ENCODE measurements at regions not wholly inside any gene's neighbourhood (a gene's known extent, or its start where the extent isn't known, plus 50 kb on each side); places are given as distances from the start of the nearest gene placed in this dataset.
"Not testable (repeated sequence)": the region's sequence is repeated elsewhere in the genome, so short reads cannot be mapped to it uniquely, and the experiment has no call there.

DNA sequence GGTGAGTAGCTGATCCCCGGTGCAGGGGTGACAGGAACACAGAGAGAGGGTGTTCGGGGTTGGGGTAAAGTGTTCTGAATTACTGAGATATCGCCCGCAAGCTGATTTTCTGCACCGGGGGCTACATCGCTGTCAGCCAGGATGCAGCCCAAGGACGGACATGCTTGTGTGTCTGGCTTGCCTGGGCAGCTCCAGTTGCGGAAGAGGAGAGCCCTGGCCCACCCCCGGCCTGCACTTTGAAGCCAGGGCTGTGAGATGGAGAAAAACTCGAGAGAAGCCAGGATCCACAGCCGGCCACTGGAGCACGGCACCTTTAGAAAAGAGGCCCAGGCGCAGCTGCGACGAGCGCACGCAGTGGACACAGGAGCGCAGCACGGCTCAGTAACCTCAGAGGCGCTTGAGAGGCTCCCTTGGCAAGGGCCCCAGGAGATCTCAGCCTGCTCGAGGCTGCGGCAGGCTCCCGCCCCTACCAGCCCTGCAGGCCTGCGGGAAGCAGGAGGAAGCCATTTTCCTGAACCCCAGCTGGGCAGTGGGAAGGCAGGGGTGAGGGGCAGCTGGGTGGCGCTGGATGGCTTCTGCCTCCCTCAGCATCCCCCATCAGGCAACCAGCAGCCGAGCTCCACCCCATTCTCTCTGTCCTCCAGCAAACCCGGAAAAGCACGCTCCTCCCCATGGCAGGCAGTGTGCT lies 59.2 kb downstream of the C9orf50 start:
- no peak for DNase-seq (ENCODE audit: low read depth in 3 of 3, low spot score in 2 of 3)

DNA sequence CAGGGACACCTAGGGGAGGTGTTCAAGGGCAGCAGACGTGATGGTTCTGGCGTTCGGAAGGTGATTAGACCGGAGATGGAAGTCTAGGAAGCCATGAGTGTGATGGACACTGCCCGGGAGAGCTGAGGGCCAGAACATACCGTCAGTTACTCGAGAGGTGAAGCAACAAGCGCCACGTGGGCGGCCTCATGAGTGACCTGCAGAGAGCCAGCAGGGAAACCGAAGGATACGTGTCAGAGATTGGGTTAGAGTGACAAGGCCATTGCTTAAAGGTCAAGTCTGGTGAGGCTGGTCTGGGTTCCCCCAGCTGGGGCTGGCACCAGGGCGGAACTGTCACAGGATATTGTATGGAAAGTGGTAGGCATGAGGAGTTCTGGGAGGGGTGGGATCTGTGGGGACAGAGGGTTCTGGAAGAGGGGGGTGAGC lies 60.0 kb downstream of the C9orf50 start:
- no peak for DNase-seq (ENCODE audit: low read depth in 3 of 3, low spot score in 2 of 3)

DNA sequence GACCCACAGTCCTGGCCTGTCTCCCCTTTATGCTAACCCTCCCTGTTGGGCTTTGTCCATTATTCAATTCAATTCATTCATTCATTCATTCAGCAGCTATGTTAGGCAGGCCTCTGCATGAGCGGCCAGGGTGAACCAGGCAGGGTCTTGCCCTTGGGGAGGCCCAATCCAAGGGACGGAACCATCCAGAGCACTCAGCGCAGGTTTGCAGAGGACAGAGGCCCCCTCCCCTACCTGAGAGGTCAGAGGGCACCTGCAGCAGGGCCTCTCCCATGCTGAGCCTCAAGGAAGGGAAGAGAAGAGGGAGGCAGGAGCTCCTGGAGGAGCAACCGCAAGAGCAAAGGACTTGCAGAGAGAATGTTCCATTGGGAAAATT lies 61.4 kb downstream of the C9orf50 start:
- DNase-seq (ENCODE audit: low read depth in 3 of 3, low spot score in 2 of 3), result no peak

DNA sequence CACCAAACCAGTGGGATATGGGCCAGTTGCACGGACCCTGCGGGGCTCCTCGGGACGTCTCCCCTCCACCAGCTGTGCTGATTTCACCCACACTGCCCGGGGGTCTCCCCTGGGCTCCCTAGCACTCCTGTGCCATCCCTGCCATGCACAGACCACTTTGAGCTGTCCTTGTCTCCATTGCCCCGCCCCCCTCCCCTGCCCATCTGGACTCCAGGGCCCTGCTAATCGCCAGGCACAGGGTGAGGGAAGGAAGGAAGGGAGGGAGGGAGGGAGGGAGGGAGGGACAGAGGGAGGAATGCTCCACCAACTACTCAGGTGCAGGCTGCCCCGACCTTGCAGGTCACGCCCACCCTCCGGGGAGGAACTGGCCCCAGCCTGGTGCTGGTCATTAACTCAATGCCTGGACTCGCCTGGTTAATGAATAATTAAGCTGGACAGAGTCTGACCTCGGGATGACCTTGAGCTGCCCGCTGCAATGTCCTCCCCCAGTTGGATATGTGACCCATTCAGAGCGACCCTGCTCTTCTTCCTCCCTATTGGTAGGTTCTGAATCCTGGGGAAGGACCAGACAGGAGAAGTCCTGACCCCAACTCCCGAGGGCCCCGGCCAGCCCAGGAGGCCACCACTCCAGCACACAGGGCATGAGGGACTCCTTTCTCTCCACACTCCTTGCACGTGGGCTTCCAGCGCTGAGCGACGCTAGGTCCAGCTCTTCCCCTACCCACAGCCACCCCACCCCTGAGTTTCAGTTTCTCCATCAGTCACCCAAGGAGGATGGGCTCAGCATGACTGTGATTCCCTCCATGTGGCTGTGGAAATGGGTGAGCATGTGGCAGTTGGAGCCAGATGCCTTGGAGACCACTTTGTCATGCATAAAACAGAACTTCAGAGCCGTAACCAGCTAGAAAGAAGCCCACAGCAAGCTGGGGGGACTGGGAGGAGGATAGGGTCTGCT lies 62.1 kb downstream of the C9orf50 start:
- DNase-seq (ENCODE audit: low read depth in 3 of 3, low spot score in 2 of 3), result peak in 1 of 3 donors; percentile 64

DNA sequence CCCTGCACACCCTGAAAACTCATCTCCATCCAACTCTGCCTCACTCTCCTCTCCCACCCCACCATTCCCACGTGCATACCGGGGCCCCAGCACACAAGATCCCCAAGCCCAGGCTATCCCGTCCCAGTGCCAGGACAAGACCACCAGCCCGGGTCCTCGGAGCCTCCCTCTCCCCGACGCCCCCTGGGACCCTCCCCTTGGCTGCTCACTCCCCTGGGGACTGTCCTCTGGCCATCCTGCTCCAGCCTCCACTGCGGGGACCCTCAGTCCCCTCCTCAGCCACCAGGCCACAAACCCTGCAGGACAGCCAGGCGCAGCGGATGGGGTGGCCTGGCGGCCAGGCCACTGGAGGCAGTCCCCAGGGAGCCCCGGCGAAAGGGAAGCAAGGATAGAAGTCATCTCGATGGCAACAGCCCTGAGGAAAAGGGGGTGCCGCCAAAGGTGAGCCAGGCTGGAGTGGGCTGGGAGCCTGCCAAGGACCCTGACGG lies 62.8 kb downstream of the C9orf50 start:
- DNase-seq (ENCODE audit: low read depth in 3 of 3, low spot score in 2 of 3), result no peak

DNA sequence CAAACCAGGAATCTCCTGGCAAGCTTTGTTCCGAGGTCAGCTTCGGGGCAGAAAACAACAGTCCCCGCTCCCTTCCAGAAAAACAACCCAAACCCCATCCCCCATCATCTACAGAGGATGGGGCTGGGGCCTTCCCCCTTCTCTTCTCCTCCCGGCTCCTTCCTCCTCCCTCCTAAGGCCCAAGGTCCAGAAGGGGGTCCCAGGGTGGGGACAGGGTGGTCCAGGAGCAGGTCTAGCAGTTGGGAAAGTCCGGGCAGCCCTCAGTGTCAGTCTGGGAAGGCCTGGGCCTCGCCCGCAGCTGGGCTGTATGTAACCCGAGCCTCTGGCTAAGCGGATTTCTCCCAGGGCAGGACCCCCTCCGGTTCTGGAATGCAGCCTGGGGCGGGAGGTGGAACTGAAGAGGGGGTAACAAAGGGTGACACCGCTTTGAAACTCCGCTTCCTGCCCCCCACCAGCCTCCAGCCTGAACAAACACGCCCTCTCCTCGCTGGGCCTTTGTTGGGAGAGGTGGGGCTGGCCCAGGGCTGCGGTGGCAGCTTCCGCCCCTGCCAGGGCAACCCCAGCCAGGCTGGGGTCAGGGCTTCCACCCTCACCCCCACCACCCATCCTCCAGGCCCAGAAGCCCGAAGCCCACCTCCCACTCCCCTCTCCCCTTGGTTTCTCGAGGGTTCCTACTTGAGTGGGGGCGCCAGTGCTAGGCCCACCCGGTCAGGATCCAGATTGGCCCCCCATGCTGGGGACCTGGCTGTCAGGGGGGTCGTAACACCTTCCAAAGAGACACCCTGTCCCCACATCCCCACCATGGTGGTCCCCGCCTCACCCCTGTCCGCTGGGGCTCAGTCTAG lies 63.5 kb downstream of the C9orf50 start:
- DNase-seq (ENCODE audit: low read depth in 3 of 3, low spot score in 2 of 3), result peak in 1 of 3 donors; percentile 85

DNA sequence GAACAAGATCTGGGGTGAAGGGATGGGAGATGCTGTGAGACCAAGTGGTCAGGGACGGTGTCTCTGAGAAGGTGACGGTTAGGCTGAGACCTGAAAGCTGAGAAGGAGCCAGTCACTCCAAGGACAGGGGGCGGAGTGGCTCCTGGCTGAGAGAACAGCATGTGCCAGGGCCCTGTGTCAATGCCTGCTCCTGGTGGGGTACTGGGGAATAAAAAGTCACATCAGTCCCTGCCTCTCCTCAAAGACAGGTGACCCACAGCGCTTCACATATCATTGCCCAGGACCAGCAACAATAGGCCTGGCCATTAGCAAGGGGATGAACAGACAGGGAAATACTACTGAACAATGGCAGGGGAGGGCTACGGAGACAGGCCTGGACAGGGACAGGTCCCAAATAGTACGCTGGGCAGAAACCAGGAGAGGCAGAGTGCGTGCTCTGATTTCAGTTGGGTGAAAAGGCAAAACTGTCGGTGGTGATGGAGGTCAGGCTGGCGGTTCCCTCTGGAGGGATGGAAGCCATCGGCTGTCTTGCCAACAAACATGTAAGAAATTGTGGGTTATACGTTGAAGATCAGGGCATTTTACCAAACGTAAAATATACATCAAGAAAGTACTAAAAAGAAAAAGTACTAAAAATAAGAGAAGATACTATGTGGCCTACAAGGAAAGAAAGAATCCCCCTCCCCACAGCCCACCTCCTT lies 64.3 kb downstream of the C9orf50 start:
- DNase-seq (ENCODE audit: low read depth in 3 of 3, low spot score in 2 of 3), result no peak

DNA sequence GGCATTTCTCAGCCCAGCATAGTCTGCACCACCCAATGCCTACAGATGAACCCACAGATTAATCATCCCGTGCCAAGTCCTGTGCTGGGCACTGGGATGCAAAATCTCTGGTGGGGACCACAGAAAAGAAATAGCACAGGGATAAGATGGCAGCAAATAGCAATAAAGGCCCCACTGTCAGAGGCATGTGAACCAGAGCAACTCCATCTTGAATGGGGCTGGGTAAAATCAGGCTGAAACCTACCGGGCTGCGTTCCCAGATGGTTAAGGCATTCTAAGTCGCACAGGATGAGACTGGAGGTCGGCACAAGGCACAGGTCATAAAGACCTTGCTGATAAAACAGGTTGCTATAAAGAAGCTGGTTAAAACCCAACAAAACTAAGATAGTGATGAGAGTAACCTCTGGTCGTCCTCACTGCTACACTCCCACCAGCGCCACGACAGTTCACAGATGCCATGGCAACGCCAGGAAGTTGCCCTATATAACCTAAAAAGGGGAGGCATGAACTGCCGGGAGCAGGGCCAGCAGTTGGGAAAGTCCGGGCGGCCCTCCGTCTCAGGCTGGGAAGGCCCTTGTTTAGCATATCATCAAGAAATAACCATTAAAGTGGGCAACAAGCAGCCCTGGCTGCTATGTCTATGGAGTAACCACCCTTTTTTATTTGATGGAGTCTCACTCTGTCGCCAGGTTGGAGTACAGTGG lies 65.2 kb downstream of the C9orf50 start:
- DNase-seq (ENCODE audit: low read depth in 3 of 3, low spot score in 2 of 3), result no peak

DNA sequence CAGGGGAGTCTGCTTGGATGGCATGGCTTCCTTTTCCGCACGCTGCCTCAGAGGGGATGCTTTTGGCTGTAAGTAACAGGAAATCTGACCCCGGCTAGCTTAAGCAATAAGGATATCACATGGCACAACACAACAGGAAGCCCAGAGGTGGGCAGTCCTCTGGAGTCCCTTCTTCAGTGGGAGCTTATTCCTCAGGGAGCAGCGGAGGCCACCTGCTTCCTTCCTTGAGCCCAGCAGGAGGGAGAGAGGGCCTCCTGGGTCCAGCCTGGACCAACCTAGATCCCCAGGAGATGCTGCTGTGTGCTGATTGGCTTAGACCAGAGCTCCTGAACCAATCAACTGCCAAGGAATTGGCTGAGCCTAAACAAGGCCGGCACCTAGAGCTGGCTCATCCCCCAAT lies 66.3 kb downstream of the C9orf50 start:
- DNase-seq (ENCODE audit: low read depth in 3 of 3, low spot score in 2 of 3), result no peak

DNA sequence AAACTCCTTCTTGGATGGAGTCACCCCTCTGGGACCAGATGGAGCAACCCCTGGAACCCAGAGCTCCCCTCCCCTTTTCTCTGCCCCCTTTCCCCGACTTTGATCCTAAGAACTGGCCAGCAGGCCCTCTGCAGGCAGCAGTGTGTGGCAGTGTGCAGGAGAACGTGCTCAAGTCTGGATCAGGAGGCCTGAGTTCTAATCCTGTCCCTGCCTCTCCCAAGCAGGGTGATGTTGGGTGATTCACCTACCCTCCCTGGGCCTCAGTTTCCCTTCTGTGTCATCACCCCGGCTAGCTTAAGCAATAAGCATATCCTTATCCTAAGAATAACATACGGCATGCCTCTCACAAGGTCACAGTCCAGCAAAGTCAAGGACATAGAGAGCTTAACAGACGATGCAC lies 67.6 kb downstream of the C9orf50 start:
- DNase-seq (ENCODE audit: low read depth in 3 of 3, low spot score in 2 of 3), result no peak

DNA sequence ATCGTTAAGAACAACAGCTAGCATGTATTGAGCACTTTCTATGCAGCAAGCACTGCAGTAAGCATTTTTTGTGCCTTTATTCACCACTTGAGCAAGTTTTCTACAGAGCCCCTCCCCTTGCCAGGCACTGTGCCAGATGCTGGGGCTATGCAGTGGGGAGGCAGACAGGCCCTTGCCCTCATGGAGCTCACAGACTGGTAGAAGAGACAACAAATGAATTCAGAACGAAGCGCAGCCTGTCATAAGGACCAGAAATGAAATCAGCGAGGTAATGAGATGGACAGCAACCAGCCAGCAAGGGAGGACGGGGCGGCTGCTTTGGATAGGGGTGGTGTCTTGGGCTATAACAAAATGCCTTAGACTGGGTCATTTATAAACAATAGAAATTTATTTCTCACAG lies 68.8 kb downstream of the C9orf50 start:
- no peak for DNase-seq (ENCODE audit: low read depth in 3 of 3, low spot score in 2 of 3)

DNA sequence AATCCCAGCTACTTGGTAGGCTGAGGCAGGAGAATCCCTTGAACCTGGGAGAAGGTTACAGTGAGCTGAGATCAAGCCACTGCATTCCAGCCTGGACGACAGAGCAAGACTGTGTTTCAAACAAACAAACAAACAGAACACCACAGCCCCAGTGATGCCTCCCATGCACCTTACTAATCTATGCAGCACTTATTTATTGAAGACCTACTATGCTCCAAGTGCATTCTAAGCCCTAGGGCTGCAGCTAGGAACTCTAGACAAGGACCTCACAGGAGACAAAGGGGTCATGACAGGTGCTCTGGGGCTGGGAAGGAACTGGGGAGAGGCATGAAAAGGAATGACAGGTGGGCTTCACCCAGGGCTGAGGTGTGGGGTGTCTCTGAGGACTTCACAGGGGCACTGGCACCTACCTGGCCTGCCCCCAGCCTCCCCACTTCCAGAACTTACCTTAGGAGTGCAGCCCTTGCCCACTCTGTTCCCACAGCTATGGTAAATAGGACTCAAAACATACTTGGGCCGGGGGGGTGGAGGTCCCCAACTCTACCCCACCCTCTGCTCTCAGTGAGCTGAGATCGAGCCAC lies 69.4 kb downstream of the C9orf50 start:
- DNase-seq (ENCODE audit: low read depth in 3 of 3, low spot score in 2 of 3), result no peak

DNA sequence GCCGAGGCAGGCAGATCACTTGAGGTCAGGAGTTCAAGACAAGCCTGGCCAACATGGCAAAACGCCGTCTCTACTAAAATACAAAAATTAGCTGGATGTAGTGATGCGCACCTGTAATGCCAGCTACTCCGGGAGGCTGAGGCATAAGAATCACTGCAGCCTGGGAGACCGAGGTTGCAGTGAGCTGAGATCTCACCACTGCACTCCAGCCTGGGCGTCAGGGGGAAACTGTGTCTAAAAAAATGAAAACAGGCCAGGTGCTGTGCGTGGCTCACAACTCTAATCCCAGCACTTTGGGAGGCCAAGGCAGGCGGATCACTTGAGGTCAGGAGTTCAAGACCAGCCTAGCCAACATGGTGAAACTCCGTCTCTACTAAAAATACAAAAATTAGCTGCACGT lies 69.9 kb downstream of the C9orf50 start:
- not testable (repeated sequence) for DNase-seq (ENCODE audit: low read depth in 3 of 3, low spot score in 2 of 3)

DNA sequence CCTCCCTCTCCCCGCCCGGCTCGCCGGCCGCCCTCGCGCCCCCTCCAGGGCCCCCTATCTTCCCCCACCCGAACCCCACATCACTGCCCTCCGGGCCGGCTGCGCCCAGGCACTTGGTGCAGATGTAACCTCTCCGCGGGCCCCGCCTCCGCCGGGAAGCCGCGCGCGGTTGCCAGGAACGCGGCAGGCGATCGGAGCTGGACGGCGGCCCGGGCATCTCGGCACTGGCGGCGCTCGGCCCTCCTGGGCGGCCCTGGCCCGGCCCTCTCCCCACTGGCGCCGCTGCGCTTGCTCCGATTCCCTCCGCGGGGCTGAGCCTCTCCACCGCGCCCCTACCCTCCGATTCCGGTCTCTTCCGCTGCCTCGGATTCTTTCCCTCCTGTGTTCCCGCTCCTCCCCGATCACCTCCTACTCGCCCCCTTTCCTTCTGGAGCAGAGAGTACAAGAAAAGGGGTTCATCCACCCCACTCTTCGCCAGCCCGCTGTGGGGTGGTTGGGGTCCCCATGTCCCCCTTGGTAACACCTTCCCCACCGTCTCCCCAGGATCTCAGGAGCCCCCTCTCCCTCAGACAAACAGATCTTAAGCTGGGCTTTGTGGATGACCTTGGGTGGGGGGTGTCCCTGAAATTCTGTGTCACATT lies 70.6 kb downstream of the C9orf50 start:
- no peak for DNase-seq (ENCODE audit: low read depth in 3 of 3, low spot score in 2 of 3)

DNA sequence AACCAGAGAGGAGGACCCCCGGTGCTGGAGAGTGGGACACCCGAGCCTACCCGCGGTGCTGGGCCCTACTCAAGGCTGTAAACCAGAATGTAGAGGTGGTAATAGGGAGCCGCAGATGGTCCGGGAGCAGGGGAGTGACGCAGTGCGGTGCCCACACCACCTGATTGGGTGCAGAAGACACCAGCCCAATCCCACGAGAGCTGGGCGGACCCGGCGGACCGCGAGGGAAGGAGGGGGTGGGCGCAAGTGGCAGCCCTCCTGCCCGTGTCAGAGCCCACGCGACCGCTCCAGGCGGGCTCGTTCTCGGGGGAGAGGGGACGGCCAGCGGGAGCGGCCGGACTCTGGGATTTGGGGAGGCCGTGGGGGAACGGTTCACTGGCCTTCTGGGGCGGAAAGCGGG lies 71.2 kb downstream of the C9orf50 start:
- no peak for DNase-seq (ENCODE audit: low read depth in 3 of 3, low spot score in 2 of 3)

DNA sequence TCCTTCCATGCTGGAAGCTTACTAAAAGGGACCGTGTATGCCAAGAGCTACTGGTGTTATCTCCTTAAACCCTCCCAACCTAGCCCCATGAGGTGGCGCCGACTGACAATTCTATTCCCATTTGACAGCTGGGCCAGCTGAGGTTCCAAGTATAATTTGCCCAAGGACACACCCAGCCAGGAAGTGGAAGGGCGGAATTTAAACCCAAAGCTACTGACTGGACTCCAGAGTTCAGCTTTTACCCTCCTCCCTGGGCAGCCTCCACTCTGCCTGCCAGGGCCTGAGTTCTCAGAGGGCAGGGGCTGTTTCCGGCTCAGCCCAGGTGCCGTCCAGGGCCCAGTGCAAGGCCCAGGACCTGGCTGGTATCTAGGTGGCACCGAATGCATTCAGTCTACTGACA lies 71.8 kb downstream of the C9orf50 start:
- DNase-seq (ENCODE audit: low read depth in 3 of 3, low spot score in 2 of 3), result no peak

DNA sequence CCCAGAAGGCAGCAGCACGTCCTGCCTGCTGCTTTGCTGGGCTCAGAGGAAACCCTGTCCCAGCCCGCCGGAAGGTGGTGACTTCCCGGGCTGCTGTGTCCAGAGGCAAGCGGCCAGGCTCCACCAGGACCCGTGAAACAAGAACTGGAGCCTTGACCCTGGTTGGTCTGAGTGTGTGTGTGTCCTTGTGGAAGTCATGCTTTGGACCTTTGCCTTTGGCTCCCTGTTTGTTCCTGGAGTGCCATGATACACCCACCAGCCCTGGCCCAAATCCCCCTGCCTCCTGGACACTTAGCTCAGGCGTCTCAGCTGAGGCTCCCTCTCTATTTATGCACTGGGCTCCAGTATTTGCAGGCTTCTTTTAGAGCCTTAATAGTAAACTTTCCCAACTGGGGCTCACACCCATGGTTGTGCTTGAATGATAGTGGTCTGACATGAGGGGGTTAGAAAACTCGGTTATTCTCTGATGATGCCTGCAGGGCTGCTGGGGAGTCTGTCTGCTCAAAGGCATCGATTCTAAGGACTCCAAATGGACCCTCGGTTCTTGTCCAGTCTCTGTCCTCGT lies 72.2 kb downstream of the C9orf50 start:
- no peak for DNase-seq (ENCODE audit: low read depth in 3 of 3, low spot score in 2 of 3)

DNA sequence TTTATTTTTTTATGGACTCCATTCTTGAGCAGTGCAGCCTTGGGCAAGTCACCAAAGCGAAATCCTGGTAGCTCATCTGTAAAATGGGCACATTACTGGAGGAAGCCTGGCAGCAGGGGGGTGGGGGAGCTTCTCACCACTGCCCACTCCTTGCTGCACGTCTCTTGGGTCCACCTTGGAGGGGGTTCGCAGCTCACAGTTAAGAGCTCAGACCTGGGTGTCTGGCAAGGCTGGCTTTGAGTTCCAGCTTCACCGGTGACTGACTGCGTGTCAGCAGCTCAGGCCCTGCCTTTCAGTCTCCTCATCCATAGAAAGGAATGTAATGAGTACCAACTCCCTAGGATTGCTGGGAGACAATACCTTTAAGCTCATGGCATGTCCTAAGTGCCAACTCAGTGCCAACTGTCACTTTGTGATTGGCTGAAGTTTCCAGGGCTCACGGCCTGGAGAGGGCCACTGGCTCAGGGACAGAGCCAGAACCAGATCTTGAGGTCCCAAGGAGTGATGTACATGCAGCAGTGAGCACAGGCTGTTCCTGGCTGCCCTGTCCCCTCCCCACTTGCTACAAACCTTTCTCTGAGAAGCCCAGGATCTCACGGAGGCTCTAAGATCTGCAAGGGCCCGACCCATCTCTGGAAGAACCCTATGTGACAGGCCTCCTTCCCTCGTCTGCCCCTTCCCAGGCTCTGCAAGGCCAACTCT lies 72.9 kb downstream of the C9orf50 start:
- no peak for DNase-seq (ENCODE audit: low read depth in 3 of 3, low spot score in 2 of 3)

All from right renal cortex interstitium (tissue), 3 donors.